ENCODE measurements at regions not wholly inside any gene's neighbourhood (a gene's known extent, or its start where the extent isn't known, plus 50 kb on each side); places are given as distances from the start of the nearest gene placed in this dataset.

GRCh38 chr1:232145768-232146167 is 484.2 kb downstream of the SIPA1L2 start:
- TF ChIP-seq CTCF (IDR thresholded peaks at IDR 0.05) (no peak), POLR2A (IDR thresholded peaks at IDR 0.05) (no peak)
